NCI-H187 treated with DMSO at 0.1 percent for 48 hours (cell line): ENCODE measurements at regions not wholly inside any gene's neighbourhood (a gene's known extent, or its start where the extent isn't known, plus 50 kb on each side); places are given as distances from the start of the nearest gene placed in this dataset.

Experiments used
- DNase-seq: peaks from one replicate; lab custom pipeline; 2025; lab: John Stamatoyannopoulos, UW

- DNase-seq: no peak
Observed at GRCh38 chr1:38133756-38134155, 87.2 kb upstream of the POU3F1 start.

DNA sequence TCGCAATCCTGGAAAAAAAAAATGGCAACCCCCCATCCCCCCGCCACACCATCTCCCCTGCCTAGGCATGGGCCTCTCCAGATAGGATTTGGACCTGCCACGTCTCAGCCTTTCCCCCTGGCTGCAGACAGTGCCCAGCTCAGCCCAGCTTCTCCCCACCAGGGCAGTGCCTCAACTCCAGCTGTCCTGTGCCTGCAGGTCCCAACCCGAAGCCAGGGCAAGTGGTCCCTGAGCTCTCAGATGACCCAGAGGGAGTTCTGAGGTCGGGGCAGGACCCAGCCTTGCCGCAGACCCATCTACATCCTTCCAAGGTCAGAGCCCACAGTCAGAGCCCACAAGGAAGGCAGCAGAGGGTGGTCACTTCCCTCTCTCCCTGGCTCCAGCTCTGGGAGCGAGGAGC, 86.7 kb upstream of the POU3F1 start:
- DNase-seq: no peak

- DNase-seq: no peak
Observed at GRCh38 chr1:38132681-38133080, 86.1 kb upstream of the POU3F1 start.

DNA sequence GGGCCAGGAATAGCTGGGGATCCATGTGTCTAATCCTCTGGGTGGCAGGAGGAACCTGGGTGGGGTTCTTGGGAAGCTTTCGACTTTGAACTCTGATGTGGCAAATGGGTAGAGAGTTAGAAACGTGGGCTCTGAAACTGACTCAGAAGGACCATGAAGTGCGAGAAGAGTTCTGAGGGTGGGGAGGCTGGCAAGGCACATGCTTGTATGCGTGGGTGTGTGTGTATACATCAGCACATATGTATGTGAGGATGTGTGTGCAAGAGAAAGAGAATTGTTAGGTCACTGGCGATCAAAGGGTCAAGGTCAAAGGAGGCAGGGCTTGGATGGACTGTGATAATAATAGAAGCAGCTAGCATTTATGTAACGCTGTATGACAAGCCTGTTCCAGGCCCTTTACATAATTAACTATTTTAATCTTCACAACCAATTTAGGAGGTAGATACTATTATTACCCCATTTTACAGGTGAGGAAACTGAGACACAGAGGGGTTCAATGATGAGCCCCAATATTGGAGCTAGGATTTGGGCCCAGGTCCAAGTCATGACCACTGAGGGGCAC, 84.5 kb upstream of the POU3F1 start:
- no peak for DNase-seq

DNA sequence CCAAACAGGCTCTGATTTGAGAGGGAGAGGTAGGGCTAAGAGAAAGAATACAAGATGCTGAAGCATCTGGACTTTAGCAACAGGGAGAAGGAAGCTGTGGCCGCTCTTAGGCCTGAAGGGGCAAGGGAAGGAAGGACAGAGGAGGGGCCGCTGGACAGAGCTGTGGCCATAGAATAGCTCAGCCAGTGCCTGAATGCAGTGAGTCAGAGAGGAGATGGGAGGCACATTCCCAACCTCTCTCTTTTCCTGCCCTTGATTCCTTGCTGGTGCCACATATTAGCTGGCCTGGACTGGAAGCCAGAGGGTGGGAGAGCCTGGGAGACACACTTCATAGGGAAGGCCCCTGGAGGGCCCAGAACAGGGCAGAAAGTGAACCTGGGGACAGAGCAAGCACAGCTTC, 83.4 kb upstream of the POU3F1 start:
- DNase-seq: no peak

DNA sequence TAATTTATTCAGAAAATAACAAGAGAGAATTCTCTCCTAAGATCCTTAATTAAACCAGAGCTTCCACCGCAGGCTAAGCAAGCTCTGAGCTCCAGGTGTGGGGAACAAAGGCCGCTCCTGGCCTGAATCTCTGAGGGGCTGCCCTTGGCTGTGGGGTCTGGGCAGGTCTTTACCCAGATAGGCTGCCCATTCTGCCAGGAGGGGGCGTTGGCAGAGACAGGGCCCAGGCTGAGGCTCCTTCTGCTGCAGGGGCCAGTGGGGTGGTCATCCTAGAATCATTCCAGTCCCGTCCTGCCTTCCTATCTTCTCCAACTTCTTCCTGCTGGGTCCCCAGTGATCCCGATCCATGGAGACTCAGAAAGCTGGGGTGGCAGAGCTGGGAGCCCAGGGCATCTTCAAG, 82.9 kb upstream of the POU3F1 start:
- DNase-seq: no peak

DNA sequence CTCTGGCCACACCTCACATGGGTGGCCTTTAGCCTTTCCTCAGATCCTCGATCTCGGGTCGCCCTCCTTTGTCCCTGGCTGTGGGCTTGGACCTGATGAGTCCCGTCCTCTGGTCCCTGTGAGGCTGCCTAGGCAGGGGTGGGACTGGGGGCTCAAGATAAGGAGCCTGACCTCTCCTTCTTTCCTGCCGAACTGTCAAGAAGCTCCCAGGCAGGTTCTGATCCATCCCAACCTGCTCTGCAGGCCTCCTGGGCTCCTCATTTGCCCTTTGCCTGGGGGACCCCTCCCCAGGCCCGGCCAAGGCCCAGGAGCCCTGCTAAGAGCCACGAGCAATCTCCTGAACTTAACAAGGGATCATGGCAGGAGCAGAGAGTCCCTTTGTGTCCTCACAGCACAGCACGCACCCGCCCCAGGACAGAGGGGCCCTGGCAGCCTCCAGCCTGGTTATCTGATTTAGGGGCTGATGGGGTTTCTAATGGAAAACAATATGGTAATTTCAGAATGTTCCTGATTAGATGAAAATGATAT, 82.4 kb upstream of the POU3F1 start:
- no peak for DNase-seq

DNA sequence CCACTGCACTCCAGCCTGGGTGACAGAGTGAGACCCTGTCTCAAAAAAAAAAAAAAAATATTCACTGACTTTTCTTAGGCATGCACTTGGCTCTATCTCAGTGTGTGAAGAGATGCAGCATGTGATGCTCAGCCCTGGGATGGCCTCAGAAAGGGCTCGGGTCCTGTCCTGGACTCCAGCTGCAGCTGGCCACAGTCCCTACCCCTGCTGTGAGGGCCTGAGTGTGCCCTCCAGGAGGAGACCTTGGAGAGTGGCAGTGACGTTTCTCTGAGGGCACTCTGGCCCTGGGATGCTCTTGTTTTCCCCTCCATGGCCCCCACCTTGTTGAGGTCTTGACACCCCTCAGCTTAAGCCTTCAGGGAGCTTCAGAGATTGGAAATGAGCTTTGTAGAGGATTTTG, 81.9 kb upstream of the POU3F1 start:
- no peak for DNase-seq

- DNase-seq: no peak
Observed at GRCh38 chr1:38127428-38127827, 80.8 kb upstream of the POU3F1 start.

DNA sequence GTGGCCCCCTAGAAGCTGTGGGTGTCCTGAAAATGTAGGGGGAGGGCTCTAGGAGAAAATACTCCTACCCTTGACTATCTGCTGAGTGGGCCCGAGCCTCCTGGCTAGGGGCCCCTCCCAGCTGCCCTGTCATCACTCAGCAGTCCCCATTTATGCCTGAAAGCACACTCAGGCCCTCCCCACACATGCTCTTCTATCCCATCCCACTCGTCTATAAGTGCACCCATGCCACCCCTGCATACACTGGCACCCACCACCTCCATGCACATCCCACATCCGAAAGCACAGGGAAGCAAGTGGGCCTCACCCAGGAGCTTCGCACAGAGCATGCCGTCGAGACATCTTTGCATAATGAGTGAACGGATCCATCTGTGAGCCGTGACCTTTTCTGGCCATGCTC, 80.4 kb upstream of the POU3F1 start:
- no peak for DNase-seq

GRCh38 chr1:38125837-38126520, 79.4 kb upstream of the POU3F1 start:
- no peak for DNase-seq

GRCh38 chr1:38125016-38125415, 78.4 kb upstream of the POU3F1 start:
- DNase-seq: no peak

GRCh38 chr1:38123356-38124135, 77.0 kb upstream of the POU3F1 start:
- no peak for DNase-seq

DNA sequence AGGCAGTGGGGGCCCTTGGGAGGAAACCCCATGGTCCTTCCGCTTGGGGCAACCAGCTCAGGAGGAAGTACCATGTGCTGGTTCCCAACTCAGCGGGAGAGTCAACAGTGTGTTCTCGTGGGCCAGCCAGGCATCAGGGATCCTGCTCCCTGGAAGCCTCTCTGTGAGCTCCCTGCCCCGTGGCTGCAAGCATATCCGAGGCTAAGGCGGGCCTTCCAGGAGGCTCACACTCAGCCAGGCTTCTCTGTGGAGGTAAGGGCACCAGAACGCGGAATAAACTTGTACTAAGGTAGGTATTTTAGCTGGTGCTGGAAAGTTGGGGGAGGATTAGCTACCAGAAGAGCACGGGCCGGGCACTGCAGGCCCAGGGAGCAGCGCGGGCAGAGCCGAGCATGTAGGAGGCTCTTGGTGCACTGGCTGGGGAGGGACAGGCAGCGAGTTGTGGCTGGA, 74.7 kb upstream of the POU3F1 start:
- no peak for DNase-seq

DNA sequence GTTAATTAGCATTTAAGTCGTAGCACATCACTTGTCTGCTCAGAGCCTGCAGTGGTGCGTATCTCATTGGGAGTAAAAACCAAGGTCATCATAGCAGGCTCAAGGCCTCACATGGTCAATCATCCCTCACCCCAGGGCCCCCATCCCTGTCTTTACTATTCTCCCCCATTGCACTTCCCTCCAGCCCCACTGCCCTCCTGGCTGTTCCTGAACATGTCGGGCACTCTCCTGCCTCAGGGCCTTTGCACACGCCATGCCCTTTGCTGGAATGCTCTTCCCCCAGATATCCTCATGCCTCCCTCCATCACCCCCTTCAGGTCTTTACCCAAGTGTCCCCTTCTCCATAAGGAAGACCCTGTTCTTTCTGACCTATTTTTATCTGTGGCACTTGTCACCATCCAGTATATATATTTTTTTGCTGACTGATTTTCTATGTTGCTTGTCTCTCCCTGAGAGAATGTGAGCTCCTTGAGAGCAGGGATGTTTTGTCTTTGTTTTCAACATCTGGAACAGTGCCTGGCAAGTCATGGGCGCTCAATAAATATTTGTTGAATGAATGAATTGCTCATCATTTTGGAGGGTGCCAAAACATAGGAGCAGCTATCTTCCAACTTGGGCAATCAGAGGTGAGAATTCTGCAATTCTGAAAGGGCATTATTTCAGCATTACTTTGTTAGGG, 74.1 kb upstream of the POU3F1 start:
- no peak for DNase-seq

DNA sequence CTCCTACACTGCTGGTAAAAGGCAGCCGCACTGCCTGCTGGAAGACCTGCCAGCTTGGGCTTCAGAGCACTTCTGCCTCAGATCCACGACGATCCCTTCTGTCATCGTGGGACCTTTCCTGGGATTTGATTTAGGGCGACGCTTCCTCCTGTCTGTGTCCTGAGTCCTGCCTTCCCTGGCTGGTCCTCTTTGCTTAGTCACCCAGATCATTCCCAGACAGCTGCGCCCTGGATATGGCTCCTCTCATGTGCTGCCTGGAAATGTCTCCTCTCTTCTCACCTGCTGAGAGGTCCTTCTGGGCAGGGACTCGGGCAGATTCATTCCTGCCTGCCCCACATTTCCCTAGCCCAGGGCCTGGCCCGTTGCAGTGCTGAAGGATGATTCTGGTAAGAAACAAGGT, 72.4 kb upstream of the POU3F1 start:
- DNase-seq: no peak

GRCh38 chr1:38117444-38117887, 70.9 kb upstream of the POU3F1 start:
- DNase-seq: no peak

- no peak for DNase-seq
Observed at GRCh38 chr1:38115682-38116202, 69.1 kb upstream of the POU3F1 start.

DNA sequence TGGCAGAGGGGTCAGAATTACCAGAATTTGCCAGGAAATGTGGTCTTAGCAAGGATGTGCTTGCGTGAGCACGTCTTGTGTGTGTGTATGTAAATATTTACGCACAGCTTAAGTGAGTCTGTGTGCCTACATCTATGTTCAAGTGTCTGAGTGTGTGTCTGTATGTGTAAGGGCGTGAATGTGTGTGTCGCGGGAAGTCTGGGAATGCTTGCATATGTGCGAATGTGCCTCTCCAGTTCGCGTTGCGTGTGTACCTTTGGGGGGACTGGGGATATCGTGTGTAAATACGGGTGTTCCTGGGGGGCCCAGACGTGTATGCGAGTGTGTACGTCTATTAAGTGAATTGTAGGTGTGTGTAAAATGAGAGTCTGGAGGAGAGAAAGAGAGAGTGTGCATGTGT, 68.6 kb upstream of the POU3F1 start:
- no peak for DNase-seq

DNA sequence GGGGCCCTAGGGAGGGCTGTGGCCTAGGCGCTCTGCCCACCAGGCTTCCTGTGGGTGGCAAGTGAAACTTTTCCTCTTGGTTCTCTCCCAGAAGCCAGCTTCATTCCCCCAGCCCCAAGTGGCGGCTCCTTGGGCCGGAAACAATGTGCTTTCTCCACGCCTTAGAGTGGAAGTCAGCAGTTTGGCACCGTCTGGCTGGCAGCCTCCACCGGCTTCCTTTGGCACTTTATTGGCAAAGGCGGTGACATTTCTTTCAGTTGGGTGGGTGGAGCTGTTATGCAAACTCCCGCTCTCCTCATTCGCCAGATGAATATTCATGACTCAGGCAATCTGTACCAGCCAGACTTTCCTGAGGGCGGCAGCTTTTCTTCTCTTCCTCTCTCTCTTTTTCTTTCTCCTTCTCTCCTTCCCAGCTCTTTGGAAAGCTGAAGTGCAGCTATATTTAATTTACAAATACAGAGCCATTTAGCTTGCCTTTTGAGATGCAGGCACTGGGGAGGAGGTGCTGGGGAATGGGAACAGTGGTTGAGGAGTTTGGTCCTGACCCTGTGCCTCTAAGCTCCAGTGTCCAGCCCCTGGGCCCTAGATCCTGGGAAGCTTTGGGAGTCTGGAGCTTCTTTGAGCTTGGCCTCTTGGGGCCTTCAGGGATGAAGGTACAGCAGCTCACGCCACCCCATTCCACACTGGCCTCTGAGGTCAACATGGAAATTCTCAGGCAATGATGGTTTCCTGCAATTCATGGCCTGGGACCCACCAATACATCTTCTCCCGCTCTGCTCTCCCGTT, 67.8 kb upstream of the POU3F1 start:
- no peak for DNase-seq

- no peak for DNase-seq
Observed at GRCh38 chr1:38113159-38113666, 66.6 kb upstream of the POU3F1 start.
